ENCODE measurements at regions not wholly inside any gene's neighbourhood (a gene's known extent, or its start where the extent isn't known, plus 50 kb on each side); places are given as distances from the start of the nearest gene placed in this dataset.

GRCh38 chr7:91798425-91798824 is 82.1 kb downstream of the MTERF1 start:
- no peak for DNase-seq (ENCODE audit: low read depth in 1 of 2, low spot score in 1 of 2)
- Histone ChIP-seq H3K4me1 (ENCODE audit: low read depth) (no peaks in the 10 kb centered on the region), H3K9me3 (ENCODE audit: low read depth) (no peaks in the 10 kb centered on the region), H3K4me3 (no peak overlapping the region), H3K36me3 (no peaks in the 10 kb centered on the region), H3K27me3 (no peaks in the 10 kb centered on the region), H3K27ac (no peak overlapping the region)
- TF ChIP-seq CTCF (IDR thresholded peaks at IDR 0.05; ENCODE audit: low read depth, low read length) = no peak

- Histone ChIP-seq H3K4me3 (no peak overlapping the region), H3K27ac (no peak overlapping the region), H3K36me3 (no peaks in the 10 kb centered on the region), H3K9me3 (ENCODE audit: low read depth) (no peaks in the 10 kb centered on the region), H3K27me3 (no peaks in the 10 kb centered on the region), H3K4me1 (ENCODE audit: low read depth) (no peaks in the 10 kb centered on the region)
- DNase-seq (ENCODE audit: low read depth in 1 of 2, low spot score in 1 of 2) = no peak
- no peak for TF ChIP-seq CTCF (IDR thresholded peaks at IDR 0.05; ENCODE audit: low read depth, low read length)
Measured at GRCh38 chr7:91800389-91800788, 80.1 kb downstream of the MTERF1 start.

GRCh38 chr7:91801331-91801983 is 79.0 kb downstream of the MTERF1 start:
- no peaks in the 10 kb centered on the region for H3K4me1 ChIP-seq (ENCODE audit: low read depth)
- no peaks in the 10 kb centered on the region for H3K27me3 ChIP-seq

GRCh38 chr7:91811236-91811635 is 69.3 kb downstream of the MTERF1 start:
- H3K27ac ChIP-seq = no peak overlapping the region
- no peak for TF ChIP-seq CTCF (IDR thresholded peaks at IDR 0.05; ENCODE audit: low read depth, low read length)
- H3K27me3 ChIP-seq = no peaks in the 10 kb centered on the region
- no peaks in the 10 kb centered on the region for H3K9me3 ChIP-seq (ENCODE audit: low read depth)
- no peak overlapping the region for H3K4me3 ChIP-seq
- peak in 1 of 2 donors; percentile 49 for DNase-seq (ENCODE audit: low read depth in 1 of 2, low spot score in 1 of 2)
- no peaks in the 10 kb centered on the region for H3K36me3 ChIP-seq
- H3K4me1 ChIP-seq (ENCODE audit: low read depth) = no peaks in the 10 kb centered on the region

More at GRCh38 chr7:91801331-91801983, 79.0 kb downstream of the MTERF1 start:
- Histone ChIP-seq H3K9me3 (ENCODE audit: low read depth) (no peaks in the 10 kb centered on the region), H3K27ac (no peak overlapping the region), H3K36me3 (no peaks in the 10 kb centered on the region), H3K4me3 (no peak overlapping the region)
- DNase-seq (ENCODE audit: low read depth in 1 of 2, low spot score in 1 of 2) = no peak
- no peak for TF ChIP-seq CTCF (IDR thresholded peaks at IDR 0.05; ENCODE audit: low read depth, low read length)

- Histone ChIP-seq H3K27me3 (no peaks in the 10 kb centered on the region), H3K27ac (no peak overlapping the region), H3K36me3 (no peaks in the 10 kb centered on the region), H3K9me3 (ENCODE audit: low read depth) (no peaks in the 10 kb centered on the region), H3K4me3 (no peak overlapping the region), H3K4me1 (ENCODE audit: low read depth) (no peaks in the 10 kb centered on the region)
- no peak for DNase-seq (ENCODE audit: low read depth in 1 of 2, low spot score in 1 of 2)
- no peak for TF ChIP-seq CTCF (IDR thresholded peaks at IDR 0.05; ENCODE audit: low read depth, low read length)
Measured at GRCh38 chr7:91811641-91812040, 68.9 kb downstream of the MTERF1 start.
